C4-2B (cell line): ENCODE measurements at regions not wholly inside any gene's neighbourhood (a gene's known extent, or its start where the extent isn't known, plus 50 kb on each side); places are given as distances from the start of the nearest gene placed in this dataset.

Experiments
- H3K27ac ChIP-seq: fragments of 450-650 bp; 2 replicates; pipeline ENCODE4 v1.5.1; 2017
- CTCF ChIP-seq: fragments of 450-650 bp; conservative IDR thresholded peaks from 2 replicates; pipeline ENCODE4 v1.5.1; 2017; ENCODE audit warnings: mild to moderate bottlenecking
- ZFX ChIP-seq: fragments of 450-650 bp; IDR thresholded peaks from 2 replicates; pipeline ENCODE4 v1.6.1; 2017

- no peak overlapping the region for H3K27ac ChIP-seq
- TF ChIP-seq CTCF (no peak), ZFX (no peak)
Observed at GRCh38 chr4:173940146-173940545, 343.3 kb downstream of the FBXO8 start.

DNA sequence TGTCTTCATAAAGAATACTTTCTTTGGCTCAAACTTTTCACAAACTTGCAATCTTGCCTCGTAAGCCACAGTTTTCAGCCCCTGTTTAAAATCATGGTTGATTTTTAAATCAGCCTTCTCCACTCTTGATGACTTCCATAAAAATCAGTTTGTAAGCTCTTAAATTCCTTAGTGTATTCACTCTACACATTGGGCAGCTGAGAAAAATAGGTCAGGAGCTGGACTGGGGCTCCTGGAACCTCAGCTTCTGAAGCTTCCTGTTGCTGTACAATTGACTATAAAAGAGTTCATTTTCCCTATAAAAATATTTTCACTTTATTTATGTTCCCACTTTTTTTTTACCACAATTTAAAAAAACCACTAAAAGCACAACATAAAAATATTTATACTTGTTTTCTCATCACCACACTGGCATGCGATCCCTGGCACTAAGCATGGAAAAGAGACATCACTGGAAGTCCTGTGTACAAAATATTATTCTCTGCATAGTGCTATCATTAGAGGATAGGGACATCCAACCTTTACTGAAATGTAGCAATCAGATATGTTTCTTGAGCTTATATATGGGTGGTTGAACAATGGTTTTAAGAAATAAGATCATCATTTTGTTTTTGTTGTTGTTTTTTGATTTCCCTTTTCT lies 345.7 kb downstream of the FBXO8 start:
- TF ChIP-seq ZFX (no peak), CTCF (no peak)

GRCh38 chr4:173936861-173937260 lies 346.6 kb downstream of the FBXO8 start:
- TF ChIP-seq CTCF (no peak), ZFX (no peak)
- no peak overlapping the region for H3K27ac ChIP-seq

More for the DNA sequence above, 345.7 kb downstream of the FBXO8 start:
- H3K27ac ChIP-seq, result no peak overlapping the region

- no peak overlapping the region for H3K27ac ChIP-seq
- TF ChIP-seq ZFX (no peak), CTCF (no peak)
Observed at GRCh38 chr4:173935622-173936405, 347.7 kb downstream of the FBXO8 start.

- no peak overlapping the region for H3K27ac ChIP-seq
- no peak for TF ChIP-seq ZFX
- TF ChIP-seq CTCF, result no peak
Observed at GRCh38 chr4:173934933-173935620, 348.4 kb downstream of the FBXO8 start.

GRCh38 chr4:173934201-173934600 lies 349.3 kb downstream of the FBXO8 start:
- no peak overlapping the region for H3K27ac ChIP-seq
- TF ChIP-seq ZFX (no peak), CTCF (no peak)

DNA sequence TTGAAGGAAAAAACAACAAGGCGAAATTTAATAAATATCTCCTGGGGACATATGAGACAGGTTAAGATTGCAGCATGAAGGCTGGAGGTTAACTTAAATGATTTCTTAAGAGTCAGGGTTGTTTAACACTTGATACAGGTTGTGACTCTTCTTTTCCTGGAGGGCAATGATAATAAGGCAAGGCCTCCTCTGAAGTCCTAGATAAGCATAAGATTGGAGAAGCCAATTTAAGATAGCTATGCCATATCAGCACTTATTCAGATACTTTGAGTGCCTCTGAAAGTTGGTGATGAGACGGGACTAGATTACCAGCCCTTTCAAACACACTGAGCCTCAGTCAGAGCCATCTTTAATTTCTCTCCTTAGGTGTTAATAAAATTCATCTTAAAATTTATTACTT lies 350.8 kb downstream of the FBXO8 start:
- TF ChIP-seq ZFX (no peak), CTCF (no peak)
- no peak overlapping the region for H3K27ac ChIP-seq
